Ureter (tissue), 1 donor: ENCODE measurements at regions not wholly inside any gene's neighbourhood (a gene's known extent, or its start where the extent isn't known, plus 50 kb on each side); places are given as distances from the start of the nearest gene placed in this dataset.
A peak's percentile ranks its signal among the peaks of the same experiment; 100 is the strongest.
"Not testable (repeated sequence)": the region's sequence is repeated elsewhere in the genome, so short reads cannot be mapped to it uniquely, and the experiment has no call there.

Experiments
- DNase-seq: peaks from one replicate; pipeline ENCODE4 v3.0.0-alpha.2; 2020; ENCODE audit warnings: low spot score
- donor health status: DM: yes; HTN: yes; CAD: no.

- DNase-seq = no peak
Measured at GRCh38 chr2:100741880-100742276, 78.1 kb upstream of the NPAS2 start.

GRCh38 chr2:100742277-100743254 lies 77.4 kb upstream of the NPAS2 start:
- peak; percentile 42 for DNase-seq

- peak; percentile 24 for DNase-seq
Measured at GRCh38 chr2:100743741-100744140, 76.2 kb upstream of the NPAS2 start.

GRCh38 chr2:100744184-100744583 lies 75.8 kb upstream of the NPAS2 start:
- DNase-seq = no peak

- peak; percentile 39 for DNase-seq
Measured at GRCh38 chr2:100744589-100744988, 75.3 kb upstream of the NPAS2 start.

- no peak for DNase-seq
Measured at GRCh38 chr2:100745604-100746003, 74.3 kb upstream of the NPAS2 start.

GRCh38 chr2:100747551-100747950 lies 72.4 kb upstream of the NPAS2 start:
- no peak for DNase-seq

- DNase-seq = no peak
Measured at GRCh38 chr2:100747996-100748615, 71.8 kb upstream of the NPAS2 start.

GRCh38 chr2:100748673-100749072 lies 71.3 kb upstream of the NPAS2 start:
- DNase-seq = no peak

- DNase-seq = no peak
Measured at GRCh38 chr2:100749771-100750542, 70.0 kb upstream of the NPAS2 start.

GRCh38 chr2:100751871-100752625 lies 67.9 kb upstream of the NPAS2 start:
- DNase-seq = not testable (repeated sequence)

GRCh38 chr2:100752628-100753333 lies 67.2 kb upstream of the NPAS2 start:
- no peak for DNase-seq

GRCh38 chr2:100753444-100753843 lies 66.5 kb upstream of the NPAS2 start:
- DNase-seq = no peak

- DNase-seq = no peak
Measured at GRCh38 chr2:100753881-100754280, 66.1 kb upstream of the NPAS2 start.

- no peak for DNase-seq
Measured at GRCh38 chr2:100754951-100755350, 65.0 kb upstream of the NPAS2 start.

- DNase-seq = no peak
Measured at GRCh38 chr2:100755441-100755840, 64.5 kb upstream of the NPAS2 start.

- DNase-seq = no peak
Measured at GRCh38 chr2:100756704-100757103, 63.2 kb upstream of the NPAS2 start.

- no peak for DNase-seq
Measured at GRCh38 chr2:100757621-100758394, 62.1 kb upstream of the NPAS2 start.

- no peak for DNase-seq
Measured at GRCh38 chr2:100759901-100760300, 60.0 kb upstream of the NPAS2 start.

GRCh38 chr2:100761365-100761764 lies 58.6 kb upstream of the NPAS2 start:
- DNase-seq = no peak
